ENCODE measurements at regions not wholly inside any gene's neighbourhood (a gene's known extent, or its start where the extent isn't known, plus 50 kb on each side); places are given as distances from the start of the nearest gene placed in this dataset.

GRCh38 chr4:141926406-141926805 is 290.0 kb downstream of the IL15 start:
- TF ChIP-seq ELF1 (IDR thresholded peaks at IDR 0.05; ENCODE audit: borderline replicate concordance, low read depth), result no peak
- no peak for TF ChIP-seq RAD21 (IDR thresholded peaks at IDR 0.05; ENCODE audit: low read depth)
- TF ChIP-seq CTCF (IDR thresholded peaks at IDR 0.05 in 2 of 3, conservative IDR thresholded peaks at IDR 0.05 in 1 of 3; ENCODE audit: borderline replicate concordance in 1 of 3, insufficient read depth in 1 of 3, low read depth in 2 of 3, low read length in 2 of 3), result no peak
- no peak for TF ChIP-seq REST (IDR thresholded peaks at IDR 0.05; ENCODE audit: low read depth)
- no peak for TF ChIP-seq SIN3A (IDR thresholded peaks at IDR 0.05; ENCODE audit: low read depth)
- TF ChIP-seq ZBTB33 (IDR thresholded peaks at IDR 0.05; ENCODE audit: extremely low read depth, insufficient replicate concordance, low read length), result no peak
- TF ChIP-seq SP1 (IDR thresholded peaks at IDR 0.05; ENCODE audit: low read depth), result no peak
- TF ChIP-seq SRF (IDR thresholded peaks at IDR 0.05; ENCODE audit: low read depth), result no peak
- no peak for TF ChIP-seq YY1 (IDR thresholded peaks at IDR 0.05; ENCODE audit: extremely low read depth, insufficient replicate concordance, low read depth, low read length)
- no peak for TF ChIP-seq POLR2AphosphoS5 (IDR thresholded peaks at IDR 0.05; ENCODE audit: low read depth, low read length)
